Gastrocnemius medialis (tissue), 4 donors: ENCODE measurements at regions not wholly inside any gene's neighbourhood (a gene's known extent, or its start where the extent isn't known, plus 50 kb on each side); places are given as distances from the start of the nearest gene placed in this dataset.

Source experiments
- ATAC-seq, 2 donors: fragments of 150-250 bp; one replicate each; pipeline ENCODE4 v1.9.1; 2016
- DNase-seq, 2 donors: peaks; one replicate each; pipeline ENCODE4 v3.0.0-alpha.2; 2019
- H3K27ac ChIP-seq, 4 donors: fragments of 200-600 bp; sonication (generic); 1 replicate in 1 of 4; 2 replicates in 3 of 4; pipeline ENCODE4 v1.5.1; 2016 to 2018; ENCODE audit warnings: mild to moderate bottlenecking in 2 of 4, moderate library complexity in 1 of 4
- H3K27me3 ChIP-seq, 3 donors: fragments of 200-600 bp; sonication (generic) in 2 of 3; 1 replicate in 1 of 3; 2 replicates in 2 of 3; pipeline versions ENCODE4 v1.5.1 to v1.6.0; 2016 to 2019; ENCODE audit warnings: mild to moderate bottlenecking in 1 of 3, moderate library complexity in 1 of 3
- H3K36me3 ChIP-seq, 2 donors: fragments of 200-600 bp; sonication (generic) in 1 of 2; one replicate each; pipeline ENCODE4 v1.5.1; 2017 to 2018
- H3K4me1 ChIP-seq, 2 donors: fragments of 200-600 bp; sonication (generic) in 1 of 2; one replicate each; pipeline ENCODE4 v1.5.1; 2016 to 2017; ENCODE audit warnings: mild to moderate bottlenecking in 2 of 2
- H3K4me3 ChIP-seq, 4 donors: fragments of 200-600 bp; sonication (generic) in 3 of 4; 1 replicate in 1 of 4; 2 replicates in 3 of 4; pipeline ENCODE4 v1.5.1; 2016 to 2019; ENCODE audit warnings: mild to moderate bottlenecking in 2 of 4
- H3K9me3 ChIP-seq, 3 donors: fragments of 200-600 bp; sonication (generic) in 2 of 3; 1 replicate in 1 of 3; 2 replicates in 2 of 3; pipeline ENCODE4 v1.5.1; 2016 to 2019
- POLR2A ChIP-seq, 2 donors: fragments of 450-650 bp; IDR thresholded peaks; one replicate each; pipeline ENCODE4 v1.6.1; 2017; ENCODE audit warnings: antibody characterized with exemption in 2 of 2, mild to moderate bottlenecking in 2 of 2, moderate library complexity in 2 of 2
- in situ Hi-C, 4 donors: fragments of 200-750 bp; cut with MboI; loops; one replicate each; pipeline versions ENCODE4 v1.15.0 to v1.8.0; 2017; ENCODE audit warnings: low sequenced_read_pairs in 4 of 4
- intact Hi-C: fragments of 100-400 bp; cut with DNase I; formaldehyde crosslinking; loops from one replicate; pipeline ENCODE4 v1.15.1; 2023; ENCODE audit warnings: low total_unique reads
- TF ChIP-seq, protein P1 (sequence below), 5 experiments: fragments of 450-650 bp in 3 of 5; fragments of 200-600 bp in 2 of 5; sonication (generic) in 2 of 5; IDR thresholded peaks in 4 of 5; conservative IDR thresholded peaks in 1 of 5; 1 replicate in 4 of 5; 2 replicates in 1 of 5; pipeline ENCODE4 v1.5.1; 2016 to 2019; ENCODE audit warnings: antibody characterized with exemption in 5 of 5, mild to moderate bottlenecking in 3 of 5, moderate library complexity in 3 of 5

DNA sequence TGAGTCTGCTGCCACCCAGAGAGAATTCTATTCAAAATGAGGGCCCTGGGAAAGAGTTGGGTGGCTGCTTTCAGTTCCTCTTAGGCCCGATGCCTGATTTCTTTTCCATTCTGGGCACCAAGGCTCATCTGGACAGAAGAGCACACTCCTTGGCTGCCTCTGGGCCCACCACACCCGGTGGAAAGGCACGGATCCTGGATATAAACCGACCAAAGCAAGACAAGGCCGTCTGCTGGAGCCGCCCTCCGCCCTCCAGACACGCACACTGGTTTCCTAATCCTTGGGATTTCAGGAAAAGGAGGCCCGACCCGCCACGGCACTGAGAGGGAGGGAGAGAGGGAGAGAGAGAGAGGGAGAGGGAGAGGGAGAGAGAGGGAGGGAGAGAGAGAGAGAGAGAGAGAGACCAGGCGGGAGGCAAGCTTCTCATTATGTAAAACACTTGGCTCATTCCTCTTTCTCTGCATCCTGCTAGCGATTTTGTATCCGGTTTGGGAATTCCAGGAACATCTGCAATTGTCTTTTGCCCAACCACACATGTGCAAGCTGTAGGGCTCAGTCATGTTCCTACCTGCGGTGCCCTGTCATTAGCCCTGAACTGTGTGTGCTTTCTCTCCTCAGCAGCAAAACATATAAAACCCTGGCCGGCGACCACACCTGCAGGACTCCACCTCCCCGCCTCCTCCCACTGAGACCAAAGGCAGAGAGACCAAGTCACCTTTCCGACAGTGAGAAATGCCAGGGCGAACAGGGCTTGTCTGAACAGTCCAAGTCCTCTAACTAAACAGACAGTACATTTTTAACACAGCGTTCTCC is 347.2 kb downstream of the SOX9 start:
- no peak for DNase-seq
- H3K27ac ChIP-seq, result no peak overlapping the region
- intact Hi-C loops, result no loop called here

DNA sequence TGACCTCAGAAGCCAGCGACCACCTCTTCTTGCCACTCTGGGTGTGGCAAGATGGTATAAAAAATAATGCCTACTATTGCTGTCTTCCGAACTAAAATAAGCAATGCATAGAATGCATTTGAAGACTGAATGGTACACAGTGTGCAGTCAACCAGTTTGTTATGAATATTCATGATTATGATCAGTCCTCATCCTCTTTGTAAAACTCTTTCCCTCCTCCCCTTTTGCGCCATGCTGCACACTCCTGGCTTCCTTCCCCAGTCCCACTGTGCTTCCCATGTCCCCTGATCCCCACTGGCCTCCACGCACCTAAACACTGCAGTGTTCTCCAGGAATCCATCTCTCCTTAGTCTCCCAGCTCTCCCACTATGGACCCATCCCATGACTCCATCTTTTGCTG is 348.0 kb downstream of the SOX9 start:
- Histone ChIP-seq H3K4me3 (no peak overlapping the region), H3K27ac (no peak overlapping the region), H3K9me3 (no peaks in the 10 kb centered on the region), H3K4me1 (no peaks in the 10 kb centered on the region), H3K27me3 (no peaks in the 10 kb centered on the region), H3K36me3 (no peaks in the 10 kb centered on the region)
- in situ Hi-C loops, result loop anchor here in 1 of 4 donors (25.0 kb wide), 1 partner anchor 107 kb away; no protein-coding TSS in a partner anchor
- TF ChIP-seq POLR2A (IDR thresholded peaks at IDR 0.05), result no peak
- TF ChIP-seq, protein P1, sequence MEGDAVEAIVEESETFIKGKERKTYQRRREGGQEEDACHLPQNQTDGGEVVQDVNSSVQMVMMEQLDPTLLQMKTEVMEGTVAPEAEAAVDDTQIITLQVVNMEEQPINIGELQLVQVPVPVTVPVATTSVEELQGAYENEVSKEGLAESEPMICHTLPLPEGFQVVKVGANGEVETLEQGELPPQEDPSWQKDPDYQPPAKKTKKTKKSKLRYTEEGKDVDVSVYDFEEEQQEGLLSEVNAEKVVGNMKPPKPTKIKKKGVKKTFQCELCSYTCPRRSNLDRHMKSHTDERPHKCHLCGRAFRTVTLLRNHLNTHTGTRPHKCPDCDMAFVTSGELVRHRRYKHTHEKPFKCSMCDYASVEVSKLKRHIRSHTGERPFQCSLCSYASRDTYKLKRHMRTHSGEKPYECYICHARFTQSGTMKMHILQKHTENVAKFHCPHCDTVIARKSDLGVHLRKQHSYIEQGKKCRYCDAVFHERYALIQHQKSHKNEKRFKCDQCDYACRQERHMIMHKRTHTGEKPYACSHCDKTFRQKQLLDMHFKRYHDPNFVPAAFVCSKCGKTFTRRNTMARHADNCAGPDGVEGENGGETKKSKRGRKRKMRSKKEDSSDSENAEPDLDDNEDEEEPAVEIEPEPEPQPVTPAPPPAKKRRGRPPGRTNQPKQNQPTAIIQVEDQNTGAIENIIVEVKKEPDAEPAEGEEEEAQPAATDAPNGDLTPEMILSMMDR (IDR thresholded peaks at IDR 0.05 in 4 of 5, conservative IDR thresholded peaks at IDR 0.05 in 1 of 5), result no peak
- DNase-seq (no peak), ATAC-seq (no peak)
- intact Hi-C loops, result no loop called here

More for the DNA sequence above, 347.2 kb downstream of the SOX9 start:
- in situ Hi-C loops, result loop anchor here in 1 of 4 donors (25.0 kb wide), 1 partner anchor 106 kb away; no protein-coding TSS in a partner anchor
- TF ChIP-seq, protein P1 (IDR thresholded peaks at IDR 0.05 in 4 of 5, conservative IDR thresholded peaks at IDR 0.05 in 1 of 5), result no peak
- TF ChIP-seq POLR2A (IDR thresholded peaks at IDR 0.05), result no peak
- Histone ChIP-seq H3K27me3 (no peaks in the 10 kb centered on the region), H3K36me3 (no peaks in the 10 kb centered on the region), H3K9me3 (no peaks in the 10 kb centered on the region), H3K4me1 (no peaks in the 10 kb centered on the region), H3K4me3 (no peak overlapping the region)
- no peak for ATAC-seq

- ATAC-seq (no peak), DNase-seq (no peak)
- no peak for TF ChIP-seq POLR2A (IDR thresholded peaks at IDR 0.05)
- TF ChIP-seq, protein P1 (IDR thresholded peaks at IDR 0.05 in 4 of 5, conservative IDR thresholded peaks at IDR 0.05 in 1 of 5), result no peak
- no peaks in the 10 kb centered on the region for H3K27me3 ChIP-seq
- H3K4me1 ChIP-seq, result no peaks in the 10 kb centered on the region
- H3K36me3 ChIP-seq, result no peaks in the 10 kb centered on the region
- peaks cover 0 to 6% (median 0%) of the 10 kb centered on the region in 3 donors for H3K9me3 ChIP-seq
- intact Hi-C loops (no loop called here), in situ Hi-C loops (loop anchor here in 1 of 4 donors (25.0 kb wide), 1 partner anchor 108 kb away; no protein-coding TSS in a partner anchor)
- no peak overlapping the region for H3K27ac ChIP-seq
- H3K4me3 ChIP-seq, result no peak overlapping the region
Measured at GRCh38 chr17:72470121-72470705, 349.4 kb downstream of the SOX9 start.

GRCh38 chr17:72470734-72471133 is 349.9 kb downstream of the SOX9 start:
- ATAC-seq, result no peak
- Histone ChIP-seq H3K27ac (no peak overlapping the region), H3K4me1 (no peaks in the 10 kb centered on the region), H3K27me3 (no peaks in the 10 kb centered on the region), H3K36me3 (no peaks in the 10 kb centered on the region), H3K9me3 (peaks cover 0 to 6% (median 0%) of the 10 kb centered on the region in 3 donors), H3K4me3 (no peak overlapping the region)
- in situ Hi-C loops (loop anchor here in 1 of 4 donors (25.0 kb wide), 1 partner anchor 108 kb away; no protein-coding TSS in a partner anchor), intact Hi-C loops (no loop called here)
- TF ChIP-seq POLR2A (IDR thresholded peaks at IDR 0.05), result no peak
- TF ChIP-seq, protein P1 (IDR thresholded peaks at IDR 0.05 in 4 of 5, conservative IDR thresholded peaks at IDR 0.05 in 1 of 5), result no peak
- no peak for DNase-seq
